ENCODE measurements at regions not wholly inside any gene's neighbourhood (a gene's known extent, or its start where the extent isn't known, plus 50 kb on each side); places are given as distances from the start of the nearest gene placed in this dataset.
"Not testable (repeated sequence)": the region's sequence is repeated elsewhere in the genome, so short reads cannot be mapped to it uniquely, and the experiment has no call there.

- DNase-seq, result no peak
These were observed 170.8 kb upstream of the ZNF217 start for GRCh38 chr20:53764415-53764800.

GRCh38 chr20:53763707-53764414, 170.2 kb upstream of the ZNF217 start:
- DNase-seq, result no peak

- DNase-seq, result not testable (repeated sequence)
These were observed 168.8 kb upstream of the ZNF217 start for GRCh38 chr20:53762423-53762798.

- no peak for DNase-seq
These were observed 166.4 kb upstream of the ZNF217 start for GRCh38 chr20:53760025-53760441.

- DNase-seq, result no peak
These were observed 163.9 kb upstream of the ZNF217 start for GRCh38 chr20:53757472-53757913.

GRCh38 chr20:53755733-53756531, 162.3 kb upstream of the ZNF217 start:
- DNase-seq, result no peak

GRCh38 chr20:53753880-53754459, 160.3 kb upstream of the ZNF217 start:
- DNase-seq, result no peak

GRCh38 chr20:53752971-53753879, 159.6 kb upstream of the ZNF217 start:
- DNase-seq, result no peak

- no peak for DNase-seq
These were observed 158.9 kb upstream of the ZNF217 start for GRCh38 chr20:53752583-53752970.

GRCh38 chr20:53751620-53752318, 158.1 kb upstream of the ZNF217 start:
- no peak for DNase-seq

GRCh38 chr20:53750827-53751619, 157.4 kb upstream of the ZNF217 start:
- DNase-seq, result peak; percentile 30

GRCh38 chr20:53749499-53749898, 155.9 kb upstream of the ZNF217 start:
- no peak for DNase-seq

GRCh38 chr20:53748821-53749421, 155.3 kb upstream of the ZNF217 start:
- DNase-seq, result no peak

- no peak for DNase-seq
These were observed 154.5 kb upstream of the ZNF217 start for GRCh38 chr20:53748176-53748575.

- DNase-seq, result no peak
These were observed 150.1 kb upstream of the ZNF217 start for GRCh38 chr20:53743607-53744260.

GRCh38 chr20:53742685-53743081, 149.0 kb upstream of the ZNF217 start:
- DNase-seq, result no peak

- DNase-seq, result no peak
These were observed 148.0 kb upstream of the ZNF217 start for GRCh38 chr20:53741726-53742028.

GRCh38 chr20:53739799-53740785, 146.5 kb upstream of the ZNF217 start:
- DNase-seq, result peak; percentile 19
